ENCODE measurements at regions not wholly inside any gene's neighbourhood (a gene's known extent, or its start where the extent isn't known, plus 50 kb on each side); places are given as distances from the start of the nearest gene placed in this dataset.

- TF ChIP-seq POLR2A (IDR thresholded peaks at IDR 0.05; ENCODE audit: low read length) (no peak), GATA1 (IDR thresholded peaks at IDR 0.05; ENCODE audit: low read depth, low read length) (no peak)
Measured at GRCh38 chr13:38042771-38043170, 173.2 kb upstream of the TRPC4 start.
